DMS79 treated with DMSO at 0.1 percent for 48 hours (cell line): ENCODE measurements at regions not wholly inside any gene's neighbourhood (a gene's known extent, or its start where the extent isn't known, plus 50 kb on each side); places are given as distances from the start of the nearest gene placed in this dataset.
"Not testable (repeated sequence)": the region's sequence is repeated elsewhere in the genome, so short reads cannot be mapped to it uniquely, and the experiment has no call there.

Experiments
- DNase-seq: peaks from one replicate; lab custom pipeline; 2025; lab: John Stamatoyannopoulos, UW

GRCh38 chr2:198913394-198914152 is 544.2 kb downstream of the SATB2 start:
- no peak for DNase-seq

DNA sequence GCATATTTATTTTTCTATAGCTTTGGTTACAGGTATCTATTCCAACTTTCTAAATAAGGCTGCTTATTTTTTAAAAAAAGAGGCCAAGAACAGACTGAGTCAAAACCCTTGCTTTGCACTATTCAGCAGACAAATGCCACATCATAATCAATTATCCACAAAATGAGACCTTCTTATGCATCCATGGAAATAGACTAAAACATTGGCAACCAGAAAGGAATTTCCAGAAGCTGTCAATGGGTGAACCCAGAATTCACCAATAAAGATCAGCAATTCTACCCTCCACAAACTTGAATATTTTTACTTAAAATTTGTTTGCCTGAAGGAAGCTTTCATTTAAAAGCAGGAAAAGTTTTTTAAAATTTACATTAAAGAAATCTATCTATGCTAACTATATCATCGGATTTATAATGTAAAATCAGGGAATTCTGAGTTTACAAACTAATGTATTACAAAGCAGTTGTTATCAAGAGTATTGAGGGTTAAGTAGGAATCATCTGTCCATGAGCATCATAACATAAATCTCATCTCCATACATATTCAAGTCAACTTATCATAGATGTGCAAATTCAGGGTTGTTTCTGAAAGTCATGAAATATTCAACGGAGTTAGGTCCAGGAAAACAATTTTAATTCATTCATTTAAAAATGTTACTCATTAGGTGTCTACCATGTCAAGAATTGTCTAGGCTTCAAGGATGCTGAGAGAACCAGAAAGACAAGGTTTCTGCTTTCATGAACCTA is 548.0 kb downstream of the SATB2 start:
- DNase-seq, result no peak

DNA sequence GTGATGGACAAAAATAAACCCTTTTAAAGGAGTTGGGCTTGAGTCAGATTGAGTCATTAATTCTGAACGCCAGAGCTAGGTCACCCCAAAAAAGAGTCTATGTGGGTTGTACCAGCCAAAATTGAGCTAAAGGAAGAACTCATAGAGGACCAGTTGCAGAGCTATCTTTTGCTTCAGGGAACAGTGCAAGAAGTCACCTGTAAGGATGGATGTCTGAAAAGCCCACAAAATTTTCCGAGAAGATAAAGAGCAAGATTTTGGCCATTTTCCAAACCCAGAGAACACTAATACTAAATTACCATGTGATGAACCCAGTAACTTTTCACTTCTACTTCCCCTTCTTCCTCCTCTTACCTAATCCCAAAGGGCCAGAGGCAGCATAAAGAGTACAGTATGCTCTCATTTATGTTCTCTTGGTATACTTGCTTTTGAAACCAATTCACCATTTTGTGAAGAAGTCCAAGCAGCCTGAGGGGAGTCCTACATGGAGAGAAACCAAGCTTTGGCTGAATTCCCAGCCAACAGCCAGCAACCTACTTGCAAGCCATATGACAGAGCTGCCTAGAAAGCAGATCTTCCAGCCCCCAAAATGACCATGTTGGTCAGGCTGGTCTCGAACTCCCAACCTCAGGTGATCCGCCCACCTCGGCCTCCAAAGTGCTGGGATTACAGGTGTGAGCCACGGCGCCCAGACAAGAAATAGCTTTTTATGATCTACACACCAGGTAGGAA is 551.7 kb downstream of the SATB2 start:
- no peak for DNase-seq

GRCh38 chr2:198901894-198902293 is 555.8 kb downstream of the SATB2 start:
- DNase-seq, result no peak

- DNase-seq, result no peak
These were observed 557.6 kb downstream of the SATB2 start for GRCh38 chr2:198900141-198900540.

DNA sequence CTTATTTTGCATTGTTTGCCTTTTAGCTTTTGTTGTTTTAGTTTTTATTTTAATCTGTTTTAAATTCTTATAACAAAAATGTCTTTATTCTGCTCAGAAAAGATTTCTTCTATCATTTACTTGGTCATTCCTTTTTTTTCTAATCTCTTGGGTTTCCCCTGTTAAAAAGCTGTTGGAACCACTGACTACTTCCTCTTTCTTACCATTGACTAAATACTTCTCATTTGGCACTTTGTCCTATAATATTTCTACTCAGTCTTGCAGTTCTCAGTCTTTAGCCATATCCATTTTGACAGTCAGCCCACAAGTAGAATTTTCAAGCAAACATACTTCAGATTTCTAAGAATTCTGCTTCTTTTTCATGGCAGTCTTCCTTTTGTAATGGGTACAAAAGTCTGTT is 567.2 kb downstream of the SATB2 start:
- DNase-seq, result no peak

GRCh38 chr2:198883604-198884003 is 574.1 kb downstream of the SATB2 start:
- DNase-seq, result no peak

GRCh38 chr2:198880986-198881385 is 576.8 kb downstream of the SATB2 start:
- no peak for DNase-seq

- DNase-seq, result no peak
These were observed 577.3 kb downstream of the SATB2 start for GRCh38 chr2:198880421-198880820.

DNA sequence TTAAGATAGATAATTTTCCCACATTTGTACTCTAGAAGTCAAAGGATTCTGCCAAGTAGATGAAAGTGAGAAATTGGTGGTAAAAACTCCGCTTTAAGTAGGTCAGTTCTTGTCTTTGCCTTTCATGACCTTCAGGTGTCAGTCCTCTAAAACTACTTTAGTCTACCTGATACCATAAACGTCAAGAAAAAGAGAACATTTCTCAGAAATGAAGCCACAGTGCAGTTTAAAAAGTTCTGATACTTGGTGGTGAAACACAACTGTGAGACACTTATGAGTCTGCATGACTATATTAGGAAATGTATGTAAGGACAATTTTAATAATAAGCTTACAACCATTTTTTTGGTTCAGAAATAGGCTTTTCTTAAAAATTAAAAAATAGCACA is 583.3 kb downstream of the SATB2 start:
- DNase-seq, result no peak

DNA sequence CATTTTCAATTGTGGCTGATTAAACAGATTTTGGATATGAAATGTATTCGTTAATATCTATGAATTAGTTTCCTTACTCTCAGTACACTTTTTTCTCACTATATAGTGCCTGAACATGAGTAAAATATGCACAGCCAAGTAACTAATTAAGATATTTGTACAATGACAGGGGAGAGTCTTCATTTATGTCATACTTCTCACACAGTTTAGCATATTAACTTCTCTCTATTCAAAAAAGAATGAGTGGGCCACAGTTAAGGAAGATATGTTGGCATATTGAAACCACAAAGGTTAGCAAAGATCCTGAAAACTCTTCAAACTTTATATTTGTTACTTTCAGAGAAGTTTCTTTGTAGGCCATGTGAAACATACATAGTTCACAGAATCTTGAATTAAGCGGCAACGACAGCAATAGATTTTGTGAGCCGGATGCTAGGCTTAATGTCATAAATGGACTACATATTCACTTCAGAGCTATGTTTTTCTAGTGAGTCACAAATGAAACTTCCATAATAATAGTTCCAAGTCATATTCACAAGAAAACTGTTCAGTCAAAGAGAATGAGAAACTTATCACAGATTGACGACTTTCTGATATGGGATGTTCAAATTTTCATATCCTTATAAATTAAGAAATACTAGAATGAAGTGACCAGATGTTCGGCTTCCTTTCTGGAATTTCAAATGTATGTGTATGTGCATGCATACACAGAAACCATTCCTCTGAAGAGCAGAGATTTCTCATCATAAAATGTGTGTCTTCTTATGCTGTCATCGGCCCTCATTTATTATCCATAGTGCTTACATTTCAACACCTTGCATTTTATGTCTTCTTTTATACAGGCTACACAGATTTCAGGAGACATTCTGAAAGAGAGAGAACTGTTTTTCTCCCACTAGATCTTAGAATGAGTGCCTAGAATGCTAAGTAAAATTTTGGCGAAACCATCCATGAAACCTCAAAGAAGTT is 584.0 kb downstream of the SATB2 start:
- no peak for DNase-seq

- no peak for DNase-seq
These were observed 594.1 kb downstream of the SATB2 start for GRCh38 chr2:198863655-198864054.

- DNase-seq, result no peak
These were observed 596.7 kb downstream of the SATB2 start for GRCh38 chr2:198861080-198861479.

DNA sequence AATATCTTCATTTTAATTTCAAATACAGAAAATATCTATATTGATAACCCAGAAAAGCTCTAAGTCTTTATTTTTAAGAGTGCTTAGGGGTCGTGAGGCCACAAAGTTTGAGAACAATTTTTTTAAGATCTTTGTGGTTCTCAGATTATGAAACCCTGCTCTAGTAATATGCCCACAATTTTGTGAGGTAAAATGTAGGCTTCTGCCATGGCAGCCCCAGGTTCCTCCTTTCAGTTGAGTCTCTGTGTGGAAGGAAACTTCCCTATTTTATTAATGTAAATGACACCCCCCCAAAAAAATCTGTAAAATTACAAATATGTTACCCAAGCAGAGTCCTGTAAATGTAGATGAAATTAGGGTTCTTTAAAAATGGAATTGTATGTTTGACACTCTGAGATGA is 600.5 kb downstream of the SATB2 start:
- no peak for DNase-seq

DNA sequence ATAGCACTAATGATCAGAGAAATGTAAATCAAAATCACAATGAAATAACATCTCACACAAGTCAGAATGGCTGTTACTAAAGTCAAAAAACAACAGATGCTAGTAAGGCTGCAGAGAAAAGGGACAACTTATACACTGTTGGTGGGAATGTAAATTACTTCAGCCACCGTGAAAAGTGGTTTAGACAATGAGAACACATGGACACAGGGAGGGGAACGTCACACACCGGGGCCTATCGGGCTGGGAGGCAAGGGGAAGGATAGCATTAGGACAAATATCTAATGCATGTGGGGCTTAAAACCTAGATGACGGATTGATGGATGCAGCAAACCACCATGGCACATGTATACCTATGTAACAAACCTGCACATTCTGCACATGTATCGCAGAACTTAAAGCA is 602.0 kb downstream of the SATB2 start:
- DNase-seq, result not testable (repeated sequence)

DNA sequence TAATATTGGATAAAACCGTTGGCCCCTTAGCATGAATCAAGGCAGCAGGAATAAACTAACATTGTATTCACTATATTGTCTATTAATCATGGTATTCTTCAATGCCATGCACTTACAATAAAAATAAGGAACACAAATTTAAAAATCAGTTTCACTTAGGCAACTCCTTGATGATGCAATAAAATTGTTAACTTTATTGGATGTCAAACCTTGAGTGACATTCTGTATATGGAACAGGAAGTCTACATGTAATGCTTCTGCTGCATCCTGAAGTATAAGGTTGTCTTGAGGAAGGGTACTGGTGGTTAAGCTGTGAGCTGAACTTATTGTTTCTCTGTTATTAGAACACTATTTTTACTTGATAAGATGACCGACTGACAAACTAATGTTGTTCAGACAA is 605.5 kb downstream of the SATB2 start:
- no peak for DNase-seq

DNA sequence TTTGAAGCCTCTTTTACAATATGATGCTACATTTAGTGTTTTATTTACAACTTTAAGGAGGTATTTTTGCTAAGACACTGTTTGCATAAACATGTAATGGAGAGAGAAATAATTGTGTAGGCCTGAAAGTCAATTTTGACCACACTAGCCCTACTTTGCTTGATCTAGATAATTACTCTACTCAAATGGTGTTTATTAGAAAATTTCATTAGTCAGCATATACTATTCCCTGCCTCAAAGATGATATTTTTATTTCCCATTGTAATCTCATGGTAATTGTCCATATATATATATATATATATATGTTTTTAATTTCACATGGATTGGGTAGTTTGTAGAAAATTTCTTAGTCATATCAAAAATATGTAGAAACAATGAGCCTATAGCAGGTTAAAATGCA is 632.2 kb downstream of the SATB2 start:
- DNase-seq, result no peak

- no peak for DNase-seq
These were observed 640.2 kb downstream of the SATB2 start for GRCh38 chr2:198817536-198817935.

GRCh38 chr2:198815626-198816025 is 642.1 kb downstream of the SATB2 start:
- DNase-seq, result no peak

DNA sequence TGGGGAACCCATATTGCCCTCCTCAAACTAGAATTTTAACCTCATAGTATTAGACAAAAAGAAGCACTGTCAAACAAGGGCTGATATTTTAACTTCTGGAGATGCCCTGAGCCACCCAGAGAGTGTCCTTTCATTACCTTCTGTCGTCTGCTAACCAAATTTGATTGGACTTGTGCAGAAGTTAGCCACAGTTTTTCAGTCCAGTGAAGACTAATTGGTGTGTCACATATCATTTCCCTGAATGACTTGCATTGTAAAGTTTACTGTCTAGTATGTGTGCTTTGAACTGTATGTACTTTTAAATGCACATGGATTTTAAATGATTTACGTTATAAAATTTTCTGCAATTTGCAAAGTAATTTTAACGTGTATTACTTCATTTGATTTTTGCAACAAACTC is 646.5 kb downstream of the SATB2 start:
- DNase-seq, result no peak

DNA sequence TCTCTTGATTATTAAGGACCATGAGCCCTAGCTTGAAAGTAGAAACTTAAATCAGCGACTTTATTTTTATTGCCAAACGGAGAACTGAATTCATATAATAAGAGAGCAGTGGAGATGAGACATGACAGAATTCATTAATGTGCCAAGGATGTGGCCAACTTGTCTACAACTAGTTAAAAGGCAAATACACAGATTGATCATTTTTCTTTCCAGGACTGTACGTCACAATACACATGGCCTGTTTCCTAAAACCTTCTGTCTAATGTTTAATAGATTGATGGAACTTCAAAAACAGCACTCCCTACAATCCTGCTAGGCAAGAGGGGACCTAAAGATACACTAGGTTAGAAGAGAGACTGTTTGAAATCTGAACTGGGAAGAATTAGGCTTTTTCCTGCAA is 647.8 kb downstream of the SATB2 start:
- no peak for DNase-seq

- DNase-seq, result no peak
These were observed 650.6 kb downstream of the SATB2 start for GRCh38 chr2:198807131-198807530.
